Body of pancreas (tissue), 4 donors: ENCODE measurements at regions not wholly inside any gene's neighbourhood (a gene's known extent, or its start where the extent isn't known, plus 50 kb on each side); places are given as distances from the start of the nearest gene placed in this dataset.

Experiments used
- CTCF ChIP-seq, 7 experiments: fragments of 450-650 bp in 4 of 7; fragments of 200-600 bp in 3 of 7; sonication (generic) in 3 of 7; IDR thresholded peaks; one replicate each; pipeline ENCODE4 v1.5.1; 2016 to 2019; ENCODE audit warnings: antibody characterized with exemption in 7 of 7
- POLR2A ChIP-seq, 3 donors: fragments of 450-650 bp; IDR thresholded peaks; one replicate each; pipeline ENCODE4 v1.6.1; 2016; ENCODE audit warnings: antibody characterized with exemption in 3 of 3, mild to moderate bottlenecking in 2 of 3

- TF ChIP-seq CTCF (IDR thresholded peaks at IDR 0.05): no peak
- no peak for TF ChIP-seq POLR2A (IDR thresholded peaks at IDR 0.05)
Observed at GRCh38 chr7:45328403-45328981, 170.9 kb downstream of the RAMP3 start.
